HG03280 (cell line): ENCODE measurements at regions not wholly inside any gene's neighbourhood (a gene's known extent, or its start where the extent isn't known, plus 50 kb on each side); places are given as distances from the start of the nearest gene placed in this dataset.
"Not testable (repeated sequence)": the region's sequence is repeated elsewhere in the genome, so short reads cannot be mapped to it uniquely, and the experiment has no call there.

Experiments used
- ATAC-seq: cut with Tn5 transposase; IDR thresholded peaks from one replicate; pipeline ENCODE4 v1.9.1; 2021; ENCODE audit warnings: mild to moderate bottlenecking, moderate library complexity; ENCODE audit not compliant: unreplicated experiment

DNA sequence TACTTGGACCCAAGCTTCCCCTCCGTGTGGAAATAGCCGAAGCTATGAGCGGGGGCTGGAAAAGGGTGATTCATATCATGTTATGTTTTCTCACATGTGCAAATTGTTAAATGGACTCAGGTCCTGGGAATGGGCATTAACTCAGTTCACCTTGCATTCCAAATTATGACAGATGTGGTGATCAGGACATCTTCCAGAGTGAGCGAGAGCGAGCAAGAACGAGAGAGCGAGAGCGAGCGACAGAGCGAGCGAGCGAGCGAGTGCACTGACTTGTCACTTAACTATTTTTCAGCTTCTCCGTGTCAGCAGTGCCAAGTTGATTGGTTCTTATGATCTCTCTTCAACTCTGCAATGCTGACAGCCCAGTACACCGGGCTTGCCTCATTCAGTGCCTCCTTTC is 437.4 kb upstream of the NRSN1 start:
- ATAC-seq, result no peak

DNA sequence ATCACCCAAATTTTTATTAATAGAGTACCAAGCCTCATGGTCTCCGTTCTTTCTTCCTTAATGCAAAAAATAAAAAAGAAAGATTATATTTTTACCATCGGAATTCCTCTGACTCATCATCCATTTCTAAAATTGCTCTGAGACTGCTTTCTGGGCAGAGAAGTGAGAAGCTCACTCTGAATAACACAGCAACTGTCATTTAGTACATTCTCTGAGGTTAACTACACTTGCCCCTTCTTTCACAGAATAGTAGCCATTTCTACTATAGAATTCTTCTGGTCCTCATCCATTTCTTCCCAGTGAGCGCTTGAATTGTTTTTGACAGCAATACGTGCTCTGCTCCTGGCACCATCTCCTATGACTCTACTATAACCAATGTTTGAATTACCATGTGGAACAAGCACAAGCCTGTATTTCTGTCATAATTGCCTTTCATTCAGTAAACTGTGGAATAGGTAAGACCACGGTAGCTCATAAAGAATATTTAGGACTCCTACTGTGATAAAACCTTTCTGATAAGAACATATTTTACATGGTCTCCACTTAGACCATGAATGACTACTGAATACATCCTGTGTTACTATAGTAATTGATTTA is 435.5 kb upstream of the NRSN1 start:
- no peak for ATAC-seq

DNA sequence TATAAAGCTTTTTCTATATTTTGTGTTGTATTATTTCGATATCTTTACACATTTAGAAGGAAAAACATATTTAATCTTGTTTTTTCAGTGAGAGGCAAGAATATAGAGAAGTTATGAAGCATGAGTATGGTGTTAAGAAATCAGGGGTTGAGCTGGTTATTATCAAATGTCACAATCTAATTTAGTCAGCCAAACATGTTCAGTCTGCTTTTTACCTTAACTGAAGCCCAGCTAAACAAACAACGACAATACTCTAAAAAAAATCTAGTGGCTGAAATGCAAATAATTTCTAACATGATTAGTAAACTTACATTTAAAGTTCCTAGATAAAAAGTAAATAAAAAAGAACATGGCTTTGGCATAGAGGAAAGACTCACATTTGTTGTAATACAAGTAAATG is 433.8 kb upstream of the NRSN1 start:
- ATAC-seq, result no peak

- no peak for ATAC-seq
Observed at GRCh38 chr6:23696992-23697391, 429.0 kb upstream of the NRSN1 start.

- no peak for ATAC-seq
Observed at GRCh38 chr6:23704479-23705052, 421.4 kb upstream of the NRSN1 start.

DNA sequence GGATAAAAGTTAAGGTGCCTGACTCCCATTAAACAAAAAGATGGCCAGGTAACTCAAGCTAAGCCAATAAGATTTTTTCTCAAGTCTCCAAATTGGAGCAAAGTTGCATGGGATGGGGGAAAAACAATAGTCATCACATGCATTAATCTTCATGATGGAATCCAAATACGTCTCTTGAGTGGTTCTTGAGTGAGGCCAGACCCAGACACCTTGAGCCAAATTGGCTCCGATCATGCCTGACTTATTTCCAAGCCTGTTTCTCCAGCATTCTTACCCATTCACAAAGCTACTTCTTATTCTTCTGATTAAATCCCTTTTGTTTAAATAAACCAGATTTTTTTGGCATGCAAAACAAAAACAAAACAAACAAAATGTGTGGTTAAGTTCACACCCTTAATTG is 420.3 kb upstream of the NRSN1 start:
- no peak for ATAC-seq

DNA sequence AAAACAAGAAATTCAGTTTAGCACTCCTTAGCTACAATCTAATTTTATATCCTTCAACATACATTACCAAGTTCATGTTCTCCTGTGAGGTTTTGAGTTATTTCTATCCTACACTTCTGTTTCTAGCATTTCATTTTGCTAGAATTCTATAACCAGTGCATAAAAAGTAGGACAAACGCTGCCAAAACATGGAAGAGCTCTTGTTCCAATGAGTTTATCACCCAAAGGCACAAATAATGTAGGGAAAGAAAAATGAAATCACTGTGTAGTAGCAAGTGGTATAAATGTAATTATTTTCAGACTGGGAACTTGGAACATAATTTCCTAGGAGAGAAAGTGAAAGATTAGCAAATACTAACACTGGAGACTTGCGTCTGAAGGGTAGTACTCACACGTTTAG is 413.3 kb upstream of the NRSN1 start:
- no peak for ATAC-seq

DNA sequence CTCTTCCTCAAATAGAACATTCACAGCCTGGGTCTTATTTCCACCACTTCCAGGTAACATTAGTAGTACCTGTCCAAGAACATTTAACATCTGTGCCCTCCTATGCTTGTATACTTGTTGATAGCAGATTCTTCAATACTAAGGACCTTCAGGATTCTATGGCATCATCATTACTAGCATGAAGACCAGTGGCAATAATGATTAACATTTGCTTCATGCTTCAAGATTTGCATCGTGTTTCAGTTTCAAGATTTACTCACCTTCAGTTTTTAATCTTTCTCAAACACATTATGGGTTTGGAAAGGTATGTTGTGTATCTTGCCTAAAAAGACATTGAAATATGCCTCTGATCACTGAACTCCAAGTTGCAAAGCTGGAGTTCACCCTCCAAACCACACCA is 412.8 kb upstream of the NRSN1 start:
- ATAC-seq, result peak; percentile 70

DNA sequence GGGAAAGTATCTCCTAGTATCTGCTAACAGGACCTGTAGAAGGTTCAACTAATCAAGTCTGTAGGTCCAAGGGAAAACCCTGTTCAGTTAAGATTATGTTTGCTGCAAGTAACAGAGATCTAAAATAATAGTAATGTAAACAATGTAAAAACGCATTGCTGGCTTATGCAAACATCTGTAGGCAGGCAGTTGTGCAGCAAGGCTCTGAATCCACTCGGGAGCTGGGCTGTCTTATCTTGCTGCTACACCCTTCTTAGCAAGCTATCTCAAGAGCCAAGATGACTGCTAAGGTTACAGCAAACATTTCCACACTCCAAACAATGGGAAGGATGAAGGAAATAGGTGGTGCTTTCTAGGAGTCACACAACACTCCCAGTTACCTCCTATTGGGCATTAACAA is 397.3 kb upstream of the NRSN1 start:
- no peak for ATAC-seq

DNA sequence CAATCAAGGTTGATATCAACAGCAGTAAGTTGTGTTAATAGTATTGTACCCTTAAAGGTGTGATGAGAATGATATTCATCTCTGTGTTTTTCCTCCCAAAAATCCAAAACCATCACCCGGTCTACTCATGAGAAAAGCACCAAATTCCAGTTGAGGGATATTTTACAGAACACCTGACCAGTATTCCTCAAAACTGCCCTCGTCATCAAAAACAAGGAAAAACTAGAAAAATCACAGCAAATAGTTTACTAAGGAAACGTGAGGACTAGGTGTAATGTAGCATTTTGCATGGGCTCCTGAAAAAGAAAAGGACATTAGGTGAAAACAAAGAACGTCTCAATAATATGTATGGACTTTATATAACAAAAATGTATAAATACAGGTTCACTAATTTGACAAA is 394.4 kb upstream of the NRSN1 start:
- no peak for ATAC-seq

GRCh38 chr6:23732521-23732920 is 393.5 kb upstream of the NRSN1 start:
- ATAC-seq, result no peak

DNA sequence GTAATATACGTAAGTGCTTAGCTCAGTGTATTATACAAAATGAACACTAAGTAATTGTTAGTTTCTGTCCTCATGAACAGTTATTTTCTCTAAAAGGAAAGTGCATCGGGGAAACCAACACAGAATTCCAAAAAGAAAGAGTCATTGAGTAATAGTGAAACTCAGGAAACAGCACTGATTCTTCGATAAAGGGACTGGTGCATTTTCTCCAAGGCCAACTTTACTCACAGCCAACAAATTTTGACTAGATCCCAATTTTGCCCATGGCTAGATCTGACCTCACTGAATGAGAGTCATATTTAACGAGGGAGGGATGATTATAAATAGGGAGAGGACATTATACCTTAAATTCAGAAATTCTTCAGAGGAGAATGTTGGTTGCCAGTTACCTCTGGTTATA is 390.9 kb upstream of the NRSN1 start:
- ATAC-seq, result no peak

GRCh38 chr6:23736577-23736976 is 389.4 kb upstream of the NRSN1 start:
- no peak for ATAC-seq

DNA sequence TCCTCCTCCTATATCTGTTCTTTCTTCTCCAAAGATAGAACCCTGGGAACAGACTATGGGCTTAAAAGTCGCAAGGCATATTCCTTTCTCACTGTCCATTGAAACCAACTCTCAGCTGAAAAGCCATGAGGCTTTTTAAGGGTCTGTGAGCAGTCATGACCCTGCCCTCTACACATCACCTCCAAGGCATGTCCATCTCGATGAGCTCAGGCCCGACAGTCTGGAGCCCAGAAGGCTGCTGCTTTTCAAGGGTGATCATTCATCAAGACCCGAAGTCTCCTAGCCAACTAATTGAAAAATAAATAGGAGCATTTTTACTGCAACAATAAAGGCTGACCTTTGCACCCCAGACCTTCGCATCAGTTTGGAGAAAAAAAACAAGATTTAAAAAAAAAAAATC is 378.8 kb upstream of the NRSN1 start:
- ATAC-seq, result no peak

DNA sequence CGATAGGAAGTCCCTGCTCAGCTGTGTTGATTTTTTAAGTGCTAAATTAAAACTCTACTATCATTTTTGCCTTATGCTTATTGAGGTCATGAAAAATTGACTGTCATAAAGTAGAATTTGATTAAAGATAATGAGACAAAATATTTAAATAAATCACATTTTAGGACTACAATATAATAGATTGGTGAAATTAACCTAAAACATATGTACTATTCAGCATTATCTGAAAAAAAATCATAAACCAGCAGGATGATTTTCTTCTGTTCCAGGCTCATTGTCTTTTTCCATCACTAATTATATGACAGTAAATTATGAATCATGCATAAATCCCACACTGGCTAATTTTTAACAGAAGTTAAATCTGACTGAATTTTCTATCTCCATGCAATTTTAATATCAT is 373.6 kb upstream of the NRSN1 start:
- ATAC-seq, result no peak

- ATAC-seq, result no peak
Observed at GRCh38 chr6:23754197-23754596, 371.8 kb upstream of the NRSN1 start.

- ATAC-seq, result no peak
Observed at GRCh38 chr6:23775127-23775526, 350.9 kb upstream of the NRSN1 start.

DNA sequence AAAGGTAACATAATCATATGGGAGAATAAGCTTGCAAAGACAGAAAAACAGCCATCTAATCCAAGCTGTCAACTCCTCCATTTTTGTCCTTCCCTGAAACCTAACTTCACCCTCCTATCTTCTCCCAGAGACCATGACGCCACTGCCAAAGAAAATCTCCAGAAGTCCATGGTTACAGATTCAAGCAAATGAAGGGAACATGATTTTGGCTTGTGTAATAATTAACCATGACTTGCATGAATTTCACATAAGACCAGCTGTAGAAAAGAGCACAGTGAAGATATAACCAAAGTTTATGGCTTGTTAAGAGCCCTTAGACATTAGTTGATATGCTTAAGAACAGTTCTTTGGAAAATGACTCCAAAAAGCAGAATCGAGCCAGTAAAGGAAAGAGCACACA is 342.1 kb upstream of the NRSN1 start:
- ATAC-seq, result no peak

GRCh38 chr6:23784301-23784919 is 341.6 kb upstream of the NRSN1 start:
- ATAC-seq, result no peak

GRCh38 chr6:23790756-23791155 is 335.3 kb upstream of the NRSN1 start:
- no peak for ATAC-seq

DNA sequence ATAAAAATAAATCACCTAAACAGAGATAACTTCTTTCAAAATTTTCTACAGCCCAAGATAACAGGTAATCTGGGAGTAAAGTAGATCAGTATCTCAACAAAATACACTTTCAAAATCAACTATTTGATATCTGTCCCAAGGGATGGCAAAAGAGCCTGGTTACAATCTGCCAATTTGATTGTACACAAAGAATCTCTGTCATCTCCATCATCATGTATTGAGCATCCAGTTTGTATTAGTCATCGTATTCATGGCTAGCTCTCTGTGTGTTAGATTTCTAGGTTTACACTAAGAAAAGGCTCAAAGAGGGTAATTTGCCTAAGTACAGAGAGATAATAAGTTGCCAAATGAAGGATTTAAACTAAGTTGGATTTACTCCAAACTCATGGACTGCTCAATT is 329.0 kb upstream of the NRSN1 start:
- ATAC-seq, result no peak

DNA sequence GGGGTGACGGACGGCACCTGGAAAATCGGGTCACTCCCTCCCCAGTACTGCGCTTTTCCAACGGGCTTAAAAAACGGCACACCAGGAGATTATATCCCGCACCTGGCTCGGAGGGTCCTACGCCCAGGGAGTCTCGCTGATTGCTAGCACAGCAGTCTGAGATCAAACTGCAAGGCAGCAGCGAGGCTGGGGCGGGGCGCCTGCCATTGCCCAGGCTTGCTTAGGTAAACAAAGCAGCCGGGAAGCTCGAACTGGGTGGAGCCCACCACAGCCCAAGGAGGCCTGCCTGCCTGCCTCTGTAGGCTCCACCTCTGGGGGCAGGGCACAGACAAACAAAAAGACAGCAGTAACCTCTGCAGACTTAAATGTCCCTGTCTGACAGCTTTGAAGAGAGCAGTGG is 321.7 kb upstream of the NRSN1 start:
- ATAC-seq, result not testable (repeated sequence)

DNA sequence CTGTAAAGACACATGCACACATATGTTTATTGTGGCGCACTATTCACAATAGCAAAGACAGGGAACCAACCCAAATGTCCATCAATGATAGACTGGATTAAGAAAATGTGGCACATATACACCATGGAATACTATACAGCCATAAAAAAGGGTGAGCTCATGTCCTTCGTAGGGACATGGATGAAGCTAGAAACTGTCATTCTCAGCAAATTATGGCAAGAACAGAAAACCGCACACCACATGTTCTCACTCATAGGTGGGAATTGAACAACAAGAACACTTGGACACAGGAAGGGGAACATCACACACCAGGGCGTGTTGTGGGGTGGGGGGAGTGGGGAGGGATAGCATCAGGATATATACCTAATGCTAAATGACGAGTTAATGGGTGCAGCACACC is 304.9 kb upstream of the NRSN1 start:
- ATAC-seq, result not testable (repeated sequence)
